SW 1271 (cell line): ENCODE measurements at regions not wholly inside any gene's neighbourhood (a gene's known extent, or its start where the extent isn't known, plus 50 kb on each side); places are given as distances from the start of the nearest gene placed in this dataset.
"Not testable (repeated sequence)": the region's sequence is repeated elsewhere in the genome, so short reads cannot be mapped to it uniquely, and the experiment has no call there.

Experiments used
- DNase-seq, 2 experiments: peaks; one replicate each; lab custom pipeline; 2025; lab: John Stamatoyannopoulos, UW

DNA sequence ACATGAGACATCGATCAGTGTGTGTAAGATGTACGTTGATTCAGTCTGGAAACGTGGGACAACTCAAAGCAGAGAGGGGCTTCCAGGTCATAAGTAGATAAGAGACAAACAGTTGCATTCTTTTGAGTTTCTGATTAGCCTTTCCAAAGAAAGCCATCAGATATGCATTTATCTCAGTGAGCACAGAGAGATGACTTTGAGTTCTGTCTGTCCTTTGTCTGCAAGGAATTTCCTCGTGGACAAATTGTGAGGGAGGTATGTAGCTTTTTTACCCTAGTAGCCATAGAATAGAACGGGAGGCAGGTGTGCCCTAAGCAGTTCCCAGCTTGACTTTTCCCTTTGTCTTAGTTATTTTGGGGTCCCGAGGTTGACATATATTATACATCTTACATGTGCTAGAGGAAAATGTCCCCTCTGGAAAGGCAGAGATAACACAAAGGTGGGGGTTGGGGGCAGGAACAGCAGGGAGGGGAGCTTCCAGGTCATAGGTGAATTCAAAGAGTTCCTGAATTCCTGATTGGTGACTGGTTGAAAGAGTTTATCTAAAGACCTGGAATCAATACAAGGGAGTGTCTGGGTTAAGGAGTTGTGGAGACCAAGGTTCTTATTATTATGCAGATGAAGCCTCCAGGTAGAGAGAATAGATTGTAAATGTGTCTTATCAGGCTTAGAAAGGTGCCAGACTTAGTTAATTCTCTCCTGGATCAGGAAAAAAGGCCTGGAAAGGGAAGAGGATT, 237.0 kb downstream of the NFATC2 start:
- no peak for DNase-seq

- no peak for DNase-seq
These were observed 238.5 kb downstream of the NFATC2 start for GRCh38 chr20:51303731-51304670.

- no peak for DNase-seq
These were observed 241.5 kb downstream of the NFATC2 start for GRCh38 chr20:51301026-51301425.

DNA sequence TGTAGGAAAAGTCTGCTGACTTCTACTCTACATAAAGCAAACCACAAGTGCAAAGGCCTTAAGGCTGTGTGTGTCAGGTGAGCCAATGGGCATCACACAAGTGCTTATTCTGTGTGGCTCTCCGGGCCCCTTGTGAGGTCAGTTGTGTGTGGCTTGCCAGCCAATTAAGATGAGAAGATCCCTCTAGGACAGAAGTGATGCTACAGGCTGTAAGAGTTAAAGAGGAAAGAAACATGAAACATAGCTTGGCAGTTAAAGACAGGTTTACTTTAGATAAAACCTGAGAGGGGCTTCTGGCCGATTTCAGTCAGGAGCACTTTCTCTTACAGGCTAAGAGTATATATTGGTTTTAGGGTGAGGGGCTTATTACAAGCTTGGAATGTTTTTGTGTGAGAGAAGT, 242.4 kb downstream of the NFATC2 start:
- DNase-seq: no peak

DNA sequence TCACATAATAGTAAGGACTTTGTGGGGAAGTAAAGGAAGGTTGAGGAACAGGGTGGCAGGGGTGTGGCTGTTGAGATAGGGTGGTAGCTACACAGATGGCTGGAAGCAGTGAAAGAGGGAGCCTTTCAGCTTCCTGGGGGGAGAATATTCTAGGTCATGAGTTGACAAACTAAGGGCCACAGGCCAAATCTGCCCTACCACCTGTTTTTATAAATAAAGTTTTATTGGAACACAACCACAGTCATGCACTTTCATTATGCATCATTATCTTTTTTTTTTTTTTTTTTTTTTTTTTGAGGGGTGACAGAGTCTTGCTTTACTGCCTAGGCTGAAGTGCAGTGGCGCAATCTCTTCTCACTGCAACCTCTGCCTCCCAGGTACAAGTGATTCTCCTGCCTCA, 243.1 kb downstream of the NFATC2 start:
- DNase-seq: no peak

- DNase-seq: no peak
These were observed 244.3 kb downstream of the NFATC2 start for GRCh38 chr20:51298141-51298749.

- no peak for DNase-seq
These were observed 254.7 kb downstream of the NFATC2 start for GRCh38 chr20:51287628-51288413.

DNA sequence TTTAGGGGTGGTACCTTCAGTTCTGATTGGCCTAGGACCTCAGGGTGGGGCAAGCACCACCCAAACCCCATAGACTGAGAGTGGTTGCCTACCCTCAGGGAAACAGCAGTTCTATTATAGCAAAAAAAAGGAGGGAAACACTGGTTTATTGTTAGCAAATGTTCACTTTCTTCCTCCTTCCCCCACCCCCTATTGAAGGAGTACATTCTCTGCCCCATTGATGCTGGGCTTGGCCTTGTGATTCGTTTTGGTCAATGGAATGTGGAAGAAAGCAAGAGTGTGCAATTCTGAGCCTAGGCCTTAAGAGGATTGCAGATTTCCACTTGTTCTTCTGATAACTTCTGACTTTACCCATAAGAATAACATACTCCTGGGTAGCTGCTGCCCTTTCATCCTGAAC, 255.8 kb downstream of the NFATC2 start:
- no peak for DNase-seq

- no peak for DNase-seq
These were observed 256.8 kb downstream of the NFATC2 start for GRCh38 chr20:51285684-51286083.

- DNase-seq: no peak
These were observed 257.6 kb downstream of the NFATC2 start for GRCh38 chr20:51284871-51285270.

- no peak for DNase-seq
These were observed 258.3 kb downstream of the NFATC2 start for GRCh38 chr20:51284176-51284575.

DNA sequence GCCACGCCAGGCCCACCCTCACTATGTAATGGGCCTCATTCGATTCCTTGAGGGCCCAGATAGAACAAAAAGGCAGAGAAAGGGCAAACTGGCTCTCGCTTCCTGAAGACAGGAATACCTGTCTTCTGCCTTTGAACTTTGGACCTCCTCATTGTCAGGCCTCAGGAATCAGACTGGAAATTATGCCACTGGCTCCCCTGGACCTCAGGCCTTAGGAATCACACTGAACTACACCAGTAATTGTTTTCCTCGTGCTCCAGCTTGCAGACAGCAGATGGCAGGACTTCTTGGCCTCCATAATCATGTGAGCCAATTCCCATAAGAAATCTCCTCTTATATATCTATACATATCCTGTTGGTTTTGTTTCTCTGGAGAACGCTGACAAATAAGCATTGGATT, 258.6 kb upstream of the KCNG1 start:
- no peak for DNase-seq

DNA sequence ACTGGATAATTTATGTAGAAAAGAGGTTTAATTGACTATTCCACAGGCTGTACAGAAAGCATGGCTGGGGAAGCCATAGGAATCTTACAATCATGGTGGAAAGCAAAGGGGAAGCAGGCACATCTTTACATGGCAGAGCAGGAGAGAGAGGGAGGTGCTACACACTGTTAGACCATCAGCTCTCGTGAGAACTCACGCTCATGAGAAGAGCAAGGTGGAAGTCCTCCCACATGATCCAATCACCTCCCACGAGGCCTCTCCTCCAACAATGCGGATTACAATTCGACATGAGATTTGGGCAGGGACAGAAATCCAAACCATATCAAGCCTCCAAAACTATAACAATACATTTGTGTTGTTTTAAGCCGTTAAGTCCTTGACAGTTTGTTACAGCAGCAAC, 257.1 kb upstream of the KCNG1 start:
- no peak for DNase-seq

DNA sequence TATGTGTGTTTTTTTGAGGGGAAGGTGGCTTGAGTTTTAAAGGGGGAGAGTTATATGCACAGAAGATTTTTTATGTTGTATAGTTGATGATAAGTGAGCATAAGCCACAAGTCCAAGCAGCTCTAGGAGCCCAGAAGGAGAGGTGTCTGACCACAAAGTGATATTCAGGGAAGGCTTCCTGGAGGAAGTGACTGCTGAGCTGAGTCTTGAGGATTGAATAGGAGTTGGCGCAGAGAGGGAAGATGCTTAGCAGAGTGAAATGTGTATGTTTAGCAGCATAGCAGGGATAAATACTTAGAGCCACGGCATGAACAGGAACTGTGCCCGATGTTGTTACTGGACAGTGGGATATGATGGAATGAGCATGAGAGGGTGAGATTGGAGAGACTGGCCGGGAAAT, 255.1 kb upstream of the KCNG1 start:
- no peak for DNase-seq

DNA sequence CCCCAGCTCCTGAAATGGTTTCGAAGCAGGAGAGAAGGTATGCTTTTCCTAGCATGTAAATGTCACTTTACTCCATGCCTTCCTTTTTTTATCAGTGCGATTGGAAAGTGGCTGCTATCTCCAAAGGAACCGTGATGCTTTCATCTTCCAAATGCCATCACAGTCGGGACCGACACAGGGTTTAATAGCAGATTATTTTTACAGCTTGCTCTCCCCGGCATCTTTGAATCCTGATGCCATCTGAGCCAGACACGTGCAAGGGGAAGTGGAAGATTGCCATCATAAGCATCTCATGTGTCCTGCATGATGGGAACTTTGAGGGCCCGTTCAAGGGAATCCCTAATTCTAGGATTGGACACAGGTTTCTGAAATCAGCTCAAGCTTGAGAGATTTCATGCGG, 253.4 kb upstream of the KCNG1 start:
- no peak for DNase-seq

DNA sequence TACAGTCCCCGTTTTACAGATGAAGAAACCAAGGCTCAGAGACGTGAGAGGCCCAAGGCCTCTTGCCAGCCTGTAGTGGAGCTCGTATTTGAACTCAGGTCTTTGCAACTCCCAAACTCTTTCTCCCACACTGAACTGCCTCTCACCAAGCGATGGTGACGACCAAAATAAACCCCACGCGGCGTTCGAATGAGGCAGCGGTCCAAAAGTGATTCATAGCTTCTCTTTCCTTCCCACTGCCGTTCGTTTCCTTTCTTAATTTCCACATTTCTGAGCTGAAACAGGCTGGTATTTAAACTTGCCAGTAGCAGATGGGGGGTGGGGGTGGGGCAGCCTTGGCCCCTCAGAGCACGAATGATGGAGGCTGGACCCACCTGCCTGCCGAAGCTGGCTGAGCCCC, 252.9 kb upstream of the KCNG1 start:
- DNase-seq: no peak

- DNase-seq: no peak
These were observed 252.3 kb upstream of the KCNG1 start for GRCh38 chr20:51275181-51275580.

- no peak for DNase-seq
These were observed 249.5 kb upstream of the KCNG1 start for GRCh38 chr20:51272401-51272800.

- DNase-seq: no peak
These were observed 249.0 kb upstream of the KCNG1 start for GRCh38 chr20:51271931-51272330.

GRCh38 chr20:51271289-51271688, 248.4 kb upstream of the KCNG1 start:
- DNase-seq: not testable (repeated sequence)

DNA sequence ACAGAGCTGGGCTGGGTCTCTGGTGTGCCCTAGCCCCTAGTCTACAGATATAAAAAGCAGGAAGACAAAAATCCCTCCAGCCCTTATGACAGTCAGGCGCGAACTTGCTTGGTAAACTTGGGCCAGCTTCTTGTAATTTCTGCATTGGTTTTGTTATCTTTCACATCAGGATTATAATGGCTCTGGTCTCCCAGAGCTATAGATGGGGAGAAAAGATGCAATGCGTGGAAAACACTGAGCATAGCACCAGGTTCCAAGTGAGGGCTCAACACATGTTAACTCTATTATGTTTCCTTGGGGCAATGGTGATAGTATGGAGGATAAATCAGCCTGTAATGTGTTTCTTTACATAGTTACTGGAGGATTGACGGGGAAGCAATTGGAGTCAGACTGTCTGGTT, 246.8 kb upstream of the KCNG1 start:
- no peak for DNase-seq

DNA sequence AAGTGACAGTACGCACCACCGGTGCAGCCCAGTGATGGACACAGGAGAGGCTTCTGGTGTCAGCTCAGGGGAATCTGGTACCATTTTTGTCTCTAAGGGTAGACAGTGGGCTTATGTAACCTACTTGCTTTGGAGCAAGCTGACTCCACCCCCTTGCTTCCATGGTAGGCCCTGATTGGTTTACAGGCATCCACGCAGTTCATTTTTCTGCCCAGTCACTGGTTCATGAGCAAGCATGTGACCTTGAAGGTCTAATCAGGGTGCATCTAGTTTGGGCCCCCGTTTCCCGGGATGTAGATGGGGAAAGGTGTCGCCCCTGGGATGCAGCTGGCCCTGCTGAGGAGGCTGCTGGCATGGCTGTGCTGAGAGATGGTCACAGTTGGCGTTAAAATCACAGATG, 244.8 kb upstream of the KCNG1 start:
- DNase-seq: no peak
